ENCODE measurements at regions not wholly inside any gene's neighbourhood (a gene's known extent, or its start where the extent isn't known, plus 50 kb on each side); places are given as distances from the start of the nearest gene placed in this dataset.

DNA sequence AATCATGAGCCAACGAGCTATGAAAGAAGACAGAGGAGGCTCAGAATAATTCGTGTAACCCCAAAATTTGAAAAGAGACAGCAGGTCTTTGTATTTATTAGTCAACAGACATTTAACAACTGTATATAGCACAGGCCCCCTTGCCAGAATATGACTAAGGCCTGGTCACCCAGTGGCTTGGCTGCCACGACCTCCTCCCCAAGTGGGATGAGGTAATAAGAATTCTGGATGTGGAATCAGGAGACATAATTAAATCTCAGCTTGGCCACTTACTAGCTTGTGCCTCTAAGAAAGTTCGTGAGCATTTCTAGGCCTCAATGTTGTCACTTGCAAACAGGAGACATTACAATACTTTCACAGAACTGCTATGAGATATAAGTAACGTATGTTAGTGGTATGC, 134.2 kb upstream of the TNFSF4 start:
- H3K9me2 ChIP-seq (ENCODE audit: insufficient read depth) = no peaks in the 10 kb centered on the region
- no peaks in the 10 kb centered on the region for H3K27me3 ChIP-seq (ENCODE audit: insufficient read depth, low read depth)
- ChIA-PET POLR2A (ENCODE audit: unreplicated experiment) (no interaction called here), CTCF (no interaction called here)
- BruUV-seq (replicated peaks) = no TSS peak
- no peaks in the 10 kb centered on the region for H4K20me1 ChIP-seq (ENCODE audit: insufficient read depth)
- no peak overlapping the region for H3K4me2 ChIP-seq
- H3K79me2 ChIP-seq (ENCODE audit: low read depth) = no peaks in the 10 kb centered on the region
- H3K36me3 ChIP-seq (ENCODE audit: low read depth) = no peaks in the 10 kb centered on the region
- no peaks in the 10 kb centered on the region for H3K9me3 ChIP-seq (ENCODE audit: insufficient read depth, low read depth)
- H3K27ac ChIP-seq = no peak overlapping the region
- intact Hi-C loops (cut with micrococcal nuclease; ENCODE audit: unreplicated experiment) = no loop called here
- no peak overlapping the region for H3K4me3 ChIP-seq
- H2AFZ ChIP-seq = no peak overlapping the region
- H3F3A ChIP-seq (ENCODE audit: insufficient read depth, low read depth) = no peaks in the 10 kb centered on the region
- DNase-seq = no peak
- TF ChIP-seq, protein P1, sequence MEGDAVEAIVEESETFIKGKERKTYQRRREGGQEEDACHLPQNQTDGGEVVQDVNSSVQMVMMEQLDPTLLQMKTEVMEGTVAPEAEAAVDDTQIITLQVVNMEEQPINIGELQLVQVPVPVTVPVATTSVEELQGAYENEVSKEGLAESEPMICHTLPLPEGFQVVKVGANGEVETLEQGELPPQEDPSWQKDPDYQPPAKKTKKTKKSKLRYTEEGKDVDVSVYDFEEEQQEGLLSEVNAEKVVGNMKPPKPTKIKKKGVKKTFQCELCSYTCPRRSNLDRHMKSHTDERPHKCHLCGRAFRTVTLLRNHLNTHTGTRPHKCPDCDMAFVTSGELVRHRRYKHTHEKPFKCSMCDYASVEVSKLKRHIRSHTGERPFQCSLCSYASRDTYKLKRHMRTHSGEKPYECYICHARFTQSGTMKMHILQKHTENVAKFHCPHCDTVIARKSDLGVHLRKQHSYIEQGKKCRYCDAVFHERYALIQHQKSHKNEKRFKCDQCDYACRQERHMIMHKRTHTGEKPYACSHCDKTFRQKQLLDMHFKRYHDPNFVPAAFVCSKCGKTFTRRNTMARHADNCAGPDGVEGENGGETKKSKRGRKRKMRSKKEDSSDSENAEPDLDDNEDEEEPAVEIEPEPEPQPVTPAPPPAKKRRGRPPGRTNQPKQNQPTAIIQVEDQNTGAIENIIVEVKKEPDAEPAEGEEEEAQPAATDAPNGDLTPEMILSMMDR (conservative IDR thresholded peaks at IDR 0.05) = no peak
- H3K4me1 ChIP-seq (replicated peaks; ENCODE audit: insufficient read depth) = no peaks in the 10 kb centered on the region

DNA sequence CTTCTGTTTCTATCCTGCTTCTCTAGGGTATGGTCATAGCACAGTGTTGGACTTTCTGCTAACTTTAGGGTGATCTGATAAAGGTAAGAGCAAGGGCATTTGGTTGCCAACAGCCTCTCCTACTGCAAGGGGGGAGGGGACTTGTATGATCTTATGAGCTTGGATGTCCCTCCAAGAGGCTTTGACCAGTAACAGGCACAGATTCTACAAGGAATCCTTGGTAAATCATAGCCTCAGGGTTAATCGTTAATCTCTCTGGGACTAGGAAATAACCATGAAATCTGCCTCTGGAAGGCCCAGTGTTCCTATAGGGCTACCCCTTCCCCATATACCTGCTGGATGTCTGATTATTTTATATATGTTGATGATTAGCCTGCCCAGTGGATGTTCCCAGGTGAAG, 134.8 kb upstream of the TNFSF4 start:
- no peaks in the 10 kb centered on the region for H3F3A ChIP-seq (ENCODE audit: insufficient read depth, low read depth)
- H3K79me2 ChIP-seq (ENCODE audit: low read depth) = no peaks in the 10 kb centered on the region
- DNase-seq = no peak
- intact Hi-C loops (cut with micrococcal nuclease; ENCODE audit: unreplicated experiment) = no loop called here
- no peaks in the 10 kb centered on the region for H4K20me1 ChIP-seq (ENCODE audit: insufficient read depth)
- TF ChIP-seq EZH2 (IDR thresholded peaks at IDR 0.05; ENCODE audit: low read depth) = no peak
- TF ChIP-seq, protein P1 (conservative IDR thresholded peaks at IDR 0.05) = no peak
- POLR2A ChIA-PET (ENCODE audit: unreplicated experiment) = no interaction called here
- H3K4me2 ChIP-seq = no peak overlapping the region
- H2AFZ ChIP-seq = no peak overlapping the region
- no TSS peak for BruUV-seq (replicated peaks)
- CTCF ChIA-PET = no interaction called here
- no peak overlapping the region for H3K4me3 ChIP-seq
- no peaks in the 10 kb centered on the region for H3K27me3 ChIP-seq (ENCODE audit: insufficient read depth, low read depth)
- H3K36me3 ChIP-seq (ENCODE audit: low read depth) = no peaks in the 10 kb centered on the region
- H3K27ac ChIP-seq = no peak overlapping the region
- no peaks in the 10 kb centered on the region for H3K4me1 ChIP-seq (replicated peaks; ENCODE audit: insufficient read depth)
- no peaks in the 10 kb centered on the region for H3K9me2 ChIP-seq (ENCODE audit: insufficient read depth)
- H3K9me3 ChIP-seq (ENCODE audit: insufficient read depth, low read depth) = no peaks in the 10 kb centered on the region

DNA sequence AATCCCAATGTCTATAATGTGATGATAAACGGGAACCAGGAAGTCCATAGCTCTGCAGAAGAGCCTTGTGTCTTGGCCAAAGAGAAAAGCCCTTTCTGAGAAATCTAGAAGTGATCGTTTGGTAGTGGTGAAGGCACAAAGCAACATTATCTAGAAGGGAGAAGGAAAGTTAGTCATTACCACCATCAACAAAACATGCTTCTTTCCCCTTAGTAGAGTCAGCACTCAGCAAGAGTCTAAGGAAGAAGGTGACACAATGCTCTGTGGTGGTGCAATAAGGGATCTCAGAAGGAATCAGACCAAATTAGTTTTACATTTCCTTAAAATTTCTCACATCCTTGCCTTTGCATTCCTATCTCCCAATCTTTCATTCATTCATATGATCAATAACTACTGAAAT, 134.4 kb upstream of the PRDX6 start:
- Histone ChIP-seq H3K27ac (no peak overlapping the region), H3K27me3 (ENCODE audit: insufficient read depth, low read depth) (no peaks in the 10 kb centered on the region), H3K4me1 (replicated peaks; ENCODE audit: insufficient read depth) (no peaks in the 10 kb centered on the region), H3K9me2 (ENCODE audit: insufficient read depth) (no peaks in the 10 kb centered on the region), H3K4me3 (no peak overlapping the region), H4K20me1 (ENCODE audit: insufficient read depth) (no peaks in the 10 kb centered on the region), H3K9me3 (ENCODE audit: insufficient read depth, low read depth) (no peaks in the 10 kb centered on the region), H3K79me2 (ENCODE audit: low read depth) (no peaks in the 10 kb centered on the region), H3K36me3 (ENCODE audit: low read depth) (no peaks in the 10 kb centered on the region), H3F3A (ENCODE audit: insufficient read depth, low read depth) (no peaks in the 10 kb centered on the region), H3K4me2 (no peak overlapping the region), H2AFZ (no peak overlapping the region)
- no TSS peak for BruUV-seq (replicated peaks)
- CTCF ChIA-PET = no interaction called here
- TF ChIP-seq EZH2 (IDR thresholded peaks at IDR 0.05; ENCODE audit: low read depth) = no peak
- TF ChIP-seq, protein P1 (conservative IDR thresholded peaks at IDR 0.05) = no peak
- DNase-seq = no peak
- intact Hi-C loops (cut with micrococcal nuclease; ENCODE audit: unreplicated experiment) = no loop called here
- POLR2A ChIA-PET (ENCODE audit: unreplicated experiment) = interaction anchor here (0.6 kb wide), 1 partner anchor 1359 kb away, joined by 3 read pairs; no protein-coding TSS in a partner anchor
